ENCODE measurements at regions not wholly inside any gene's neighbourhood (a gene's known extent, or its start where the extent isn't known, plus 50 kb on each side); places are given as distances from the start of the nearest gene placed in this dataset.
"Not testable (repeated sequence)": the region's sequence is repeated elsewhere in the genome, so short reads cannot be mapped to it uniquely, and the experiment has no call there.

DNA sequence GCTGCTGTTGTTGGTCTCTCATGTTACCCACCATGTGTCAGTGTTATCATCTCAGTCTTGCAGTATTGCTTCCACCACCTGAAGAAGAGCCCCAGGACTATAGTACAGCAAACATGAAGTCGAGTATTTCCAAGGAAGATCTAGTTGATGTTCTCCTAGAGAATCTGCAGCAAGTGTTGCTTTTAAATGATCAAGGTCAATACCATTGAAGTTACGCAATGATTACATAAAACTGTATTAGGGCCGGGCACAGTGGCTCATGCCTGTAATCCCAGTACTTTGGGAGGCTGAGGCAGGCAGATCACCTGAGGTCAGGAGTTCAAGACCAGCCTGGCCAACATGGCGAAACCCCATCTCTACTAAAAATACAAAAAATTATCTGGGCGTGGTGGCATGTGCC, 173.9 kb downstream of the TJP1 start:
- not testable (repeated sequence) for DNase-seq

- DNase-seq, result no peak
These were observed 176.4 kb downstream of the TJP1 start for GRCh38 chr15:29645841-29646240.

GRCh38 chr15:29644361-29644760, 177.9 kb downstream of the TJP1 start:
- not testable (repeated sequence) for DNase-seq

DNA sequence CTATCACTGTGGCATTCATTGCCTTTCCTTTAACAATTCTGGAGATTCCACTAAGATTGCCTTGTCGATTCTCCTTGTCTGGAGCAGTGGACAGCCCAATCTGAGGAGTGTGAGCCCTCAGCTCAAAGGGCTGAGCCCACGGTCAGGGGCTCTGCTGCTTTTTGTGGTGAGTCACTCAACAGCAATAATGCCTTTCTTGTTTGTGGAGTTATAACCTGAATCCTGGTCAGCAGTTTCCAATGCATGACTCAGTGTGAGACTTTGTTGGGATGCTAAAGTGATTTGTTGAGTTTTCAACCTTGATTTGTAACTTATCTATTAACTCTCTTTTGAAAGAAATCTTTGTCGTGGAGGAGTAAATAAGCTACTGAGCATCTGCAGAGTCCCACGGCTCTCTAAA, 183.5 kb downstream of the TJP1 start:
- DNase-seq, result no peak

- no peak for DNase-seq
These were observed 184.3 kb downstream of the TJP1 start for GRCh38 chr15:29638011-29638410.

DNA sequence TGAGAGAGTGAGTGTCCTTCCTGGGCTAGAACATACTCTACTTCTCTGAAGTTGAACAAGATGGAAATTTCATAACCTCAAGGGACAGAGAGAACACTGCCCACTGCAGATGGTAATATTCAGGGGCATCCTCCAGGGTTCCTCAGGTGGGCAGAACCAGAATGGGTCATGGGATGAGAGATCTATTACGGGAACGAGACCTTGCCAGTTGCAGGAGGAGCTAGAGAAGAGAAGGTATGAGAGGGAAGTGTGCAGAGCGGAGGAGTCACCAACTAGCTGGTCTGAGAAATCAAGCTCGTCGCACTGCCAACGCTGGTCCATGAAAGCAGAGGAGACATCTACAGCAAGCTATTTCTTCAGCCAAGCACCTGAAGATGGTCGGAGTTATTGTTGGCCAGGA, 184.7 kb downstream of the TJP1 start:
- DNase-seq, result no peak

- no peak for DNase-seq
These were observed 185.3 kb downstream of the TJP1 start for GRCh38 chr15:29636921-29637320.

DNA sequence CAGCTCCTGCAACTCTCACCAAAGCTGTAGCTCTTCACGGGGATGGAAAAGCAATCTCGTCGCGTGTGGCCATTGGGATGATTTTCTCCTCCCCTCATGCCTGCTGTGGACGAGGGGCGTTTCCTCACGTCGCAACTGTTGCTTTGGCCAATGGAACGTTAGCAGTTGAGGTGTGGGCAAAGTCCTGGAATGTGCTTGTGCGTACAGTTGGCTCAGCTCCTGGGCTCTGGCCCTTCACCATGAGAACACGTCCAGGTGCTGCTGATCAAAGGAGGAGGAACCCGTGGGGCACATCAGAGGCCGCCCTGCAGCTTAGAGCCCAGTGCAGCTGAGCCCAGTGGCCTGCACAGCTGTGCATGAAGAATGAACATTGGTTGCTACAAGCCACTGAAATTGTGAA, 186.1 kb downstream of the TJP1 start:
- no peak for DNase-seq

GRCh38 chr15:29635513-29636098, 186.7 kb downstream of the TJP1 start:
- DNase-seq, result no peak

GRCh38 chr15:29633971-29634370, 188.3 kb downstream of the TJP1 start:
- no peak for DNase-seq

GRCh38 chr15:29632671-29633406, 189.4 kb downstream of the TJP1 start:
- DNase-seq, result no peak

- peak; percentile 39 for DNase-seq
These were observed 190.9 kb downstream of the TJP1 start for GRCh38 chr15:29631076-29632070.

DNA sequence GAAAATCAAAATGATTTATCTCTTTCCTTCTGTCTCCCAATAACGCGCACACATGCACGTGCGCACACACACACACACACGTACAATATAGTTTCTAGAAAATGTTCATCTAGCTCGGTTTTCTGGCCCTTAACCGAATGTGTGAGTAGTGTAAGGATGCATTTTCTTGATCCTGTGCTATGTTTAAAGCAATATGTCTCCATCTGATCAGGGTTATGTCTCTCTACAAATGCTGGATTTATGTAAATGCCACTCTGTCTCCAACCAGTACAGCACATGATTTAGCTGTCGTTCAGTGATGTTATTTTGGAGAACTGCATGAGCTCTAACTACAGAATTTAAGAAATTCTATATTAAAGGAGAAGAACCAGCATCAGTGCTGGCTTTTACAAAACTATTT, 198.0 kb downstream of the TJP1 start:
- no peak for DNase-seq

DNA sequence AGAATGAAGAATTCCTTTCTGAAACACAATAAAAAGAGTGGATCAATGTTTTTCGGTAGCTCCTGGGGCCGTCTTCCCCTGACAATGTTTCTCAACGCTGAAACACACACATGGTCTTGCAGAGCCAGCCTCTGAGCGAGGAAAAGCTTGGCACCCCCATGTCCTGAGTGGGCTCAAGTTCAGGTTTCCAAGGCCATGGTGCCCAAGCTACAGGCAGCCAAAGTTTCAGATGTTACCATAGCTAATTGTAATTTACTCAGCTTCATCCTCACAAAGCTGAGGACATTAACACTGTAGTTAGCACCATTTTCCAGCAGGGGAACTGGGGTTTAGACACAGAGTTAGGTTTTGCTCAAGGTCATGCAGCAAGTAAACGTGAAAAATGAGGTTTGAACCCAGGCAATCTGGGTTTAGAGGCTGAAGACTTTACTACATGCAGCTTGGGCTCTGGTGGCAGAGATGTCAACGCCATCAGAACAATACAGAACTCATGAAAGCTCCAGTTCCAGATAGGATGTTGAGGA, 199.1 kb downstream of the TJP1 start:
- no peak for DNase-seq

DNA sequence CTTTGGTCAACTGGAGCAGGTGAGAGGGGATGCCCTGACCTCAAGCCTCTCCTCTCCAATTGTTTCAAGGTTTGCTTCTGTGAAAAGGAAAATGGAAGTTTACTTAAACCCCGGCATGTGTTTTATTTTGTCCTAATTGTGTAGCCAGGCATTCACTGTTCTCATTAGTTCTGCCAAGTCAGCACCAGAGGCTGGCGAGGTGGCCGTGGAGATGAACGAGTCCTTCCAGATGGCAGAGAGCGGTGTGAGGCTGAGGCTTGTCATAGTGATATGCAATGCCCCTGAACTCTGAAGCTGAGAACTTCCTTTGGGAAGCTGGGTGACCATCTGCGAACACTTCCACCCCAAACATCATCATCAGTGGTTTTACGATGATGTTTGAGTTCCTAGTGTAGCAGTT, 199.6 kb downstream of the TJP1 start:
- no peak for DNase-seq

DNA sequence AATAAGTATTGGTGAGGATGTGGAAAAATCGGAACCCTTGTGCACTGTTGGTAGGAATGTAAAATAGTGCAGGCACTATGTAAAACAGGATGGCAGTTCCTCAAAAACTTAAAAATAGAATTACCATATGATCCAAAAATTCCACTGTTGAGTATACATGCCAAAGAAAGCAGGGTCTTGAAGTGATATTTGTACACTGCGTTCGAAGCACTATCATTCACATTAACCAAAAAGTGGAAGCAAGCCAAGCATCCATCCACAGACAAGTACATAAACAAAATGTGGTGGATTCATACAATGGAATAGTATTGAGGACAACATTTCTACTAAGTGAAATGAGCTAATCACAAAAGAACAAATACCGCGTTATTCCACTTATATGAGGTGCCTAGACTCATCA, 200.7 kb downstream of the TJP1 start:
- no peak for DNase-seq

DNA sequence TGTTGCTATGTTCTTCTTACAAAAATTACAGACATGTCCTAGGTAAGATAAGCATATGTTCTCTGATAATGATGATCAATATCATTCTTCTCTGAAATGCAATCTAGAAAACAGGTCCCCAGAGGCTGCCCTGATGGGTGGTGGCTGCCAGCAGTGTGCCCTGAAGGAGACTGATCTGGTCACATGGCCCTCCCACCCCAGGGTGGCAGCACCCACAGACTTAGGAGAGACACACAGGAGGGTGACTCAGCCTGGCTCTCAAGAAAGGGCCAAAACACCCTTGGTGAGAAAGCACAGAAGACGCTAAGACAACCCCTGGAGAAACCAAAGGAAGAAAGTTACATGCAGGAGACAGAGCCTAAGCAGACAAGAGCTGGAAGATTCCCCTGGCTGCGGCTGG, 203.7 kb downstream of the TJP1 start:
- no peak for DNase-seq

- no peak for DNase-seq
These were observed 205.8 kb downstream of the TJP1 start for GRCh38 chr15:29616512-29616911.

DNA sequence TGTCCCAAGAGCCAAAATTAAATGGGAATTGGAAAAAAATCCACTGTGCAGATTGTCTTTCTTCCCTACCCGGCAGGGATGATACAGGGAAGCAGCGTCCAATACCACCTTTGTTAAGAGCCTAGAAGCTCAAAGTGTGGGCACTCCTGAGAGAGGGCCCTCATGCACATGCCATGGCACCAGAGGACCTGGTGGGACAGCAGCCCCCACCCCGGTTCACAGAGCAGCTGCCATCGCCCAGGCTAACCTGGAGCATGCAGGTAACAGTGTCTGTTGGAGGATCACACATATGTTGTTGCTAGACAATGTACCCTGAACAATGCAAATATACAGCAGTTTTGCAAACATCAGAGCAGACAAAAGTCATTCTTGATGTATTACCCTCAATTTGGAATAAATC, 206.5 kb downstream of the TJP1 start:
- DNase-seq, result no peak

GRCh38 chr15:29613951-29614382, 208.3 kb downstream of the TJP1 start:
- peak; percentile 1 for DNase-seq

DNA sequence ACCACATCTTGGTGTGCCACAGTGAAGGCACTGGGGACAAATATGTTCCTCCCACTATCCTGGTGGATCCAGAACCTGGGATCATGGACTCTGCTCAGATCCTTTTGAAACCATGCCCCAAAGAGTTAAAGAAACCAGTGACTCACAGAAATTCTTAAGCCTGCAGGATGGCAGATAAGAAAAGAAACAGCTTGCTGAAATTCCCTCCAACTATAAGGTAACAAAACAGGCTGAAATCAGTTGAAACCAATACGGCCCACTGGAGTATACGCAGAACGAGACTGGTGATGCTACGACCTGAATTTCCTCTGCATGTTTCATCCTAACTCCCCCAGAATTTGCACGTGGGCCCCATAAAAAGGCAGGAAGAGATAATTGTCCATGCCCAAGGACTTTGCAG, 209.6 kb downstream of the TJP1 start:
- DNase-seq, result no peak

- DNase-seq, result no peak
These were observed 210.2 kb downstream of the TJP1 start for GRCh38 chr15:29612096-29612495.

DNA sequence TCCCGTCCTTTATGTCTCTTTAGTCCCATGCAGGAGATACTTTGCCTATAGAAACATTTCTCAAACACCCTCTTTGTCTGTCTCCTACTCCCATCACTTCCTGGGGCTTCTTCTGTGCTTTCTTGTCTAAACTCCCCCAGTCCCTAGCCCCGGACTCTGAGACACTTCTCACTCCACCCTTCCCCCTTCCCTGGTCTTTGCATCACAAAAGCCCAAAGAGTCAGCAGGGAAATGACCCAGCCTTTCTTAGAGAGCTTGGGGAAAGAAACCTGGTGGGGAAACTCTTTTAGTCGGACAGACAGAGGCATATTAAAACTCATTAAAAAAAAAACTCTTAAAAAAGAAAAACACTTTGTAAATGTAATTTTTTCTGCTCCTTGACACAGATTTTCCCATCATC, 211.2 kb downstream of the TJP1 start:
- no peak for DNase-seq

Data from NCI-H2029 (cell line).